ENCODE measurements at regions not wholly inside any gene's neighbourhood (a gene's known extent, or its start where the extent isn't known, plus 50 kb on each side); places are given as distances from the start of the nearest gene placed in this dataset.

- DNase-seq = no peak
Observed at GRCh38 chr20:10807013-10807412, 133.2 kb upstream of the JAG1 start.

- no peak for DNase-seq
Observed at GRCh38 chr20:10812759-10813327, 139.0 kb upstream of the JAG1 start.

- no peak for DNase-seq
Observed at GRCh38 chr20:10823585-10823984, 149.8 kb upstream of the JAG1 start.

GRCh38 chr20:10824750-10825500 is 151.1 kb upstream of the JAG1 start:
- DNase-seq = no peak

DNA sequence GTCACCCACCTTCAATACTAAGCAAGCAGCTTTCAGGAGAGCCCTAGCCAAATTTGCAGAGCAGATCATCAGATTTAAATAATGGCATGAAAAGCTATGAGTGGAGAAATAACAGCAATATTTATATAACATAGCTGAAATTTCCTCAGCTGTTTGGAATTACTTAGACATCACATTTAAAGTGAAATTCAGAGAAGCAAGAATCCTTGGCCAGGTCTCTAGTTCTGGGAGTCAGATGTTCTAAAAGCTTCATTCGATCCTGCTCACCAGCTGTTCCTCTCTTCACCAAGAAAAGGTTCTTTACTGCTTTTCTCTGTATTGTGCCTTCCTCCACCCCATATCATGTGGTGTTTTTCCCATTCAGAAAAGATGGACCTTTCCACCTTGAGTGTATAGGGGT is 152.3 kb upstream of the JAG1 start:
- DNase-seq = no peak

DNA sequence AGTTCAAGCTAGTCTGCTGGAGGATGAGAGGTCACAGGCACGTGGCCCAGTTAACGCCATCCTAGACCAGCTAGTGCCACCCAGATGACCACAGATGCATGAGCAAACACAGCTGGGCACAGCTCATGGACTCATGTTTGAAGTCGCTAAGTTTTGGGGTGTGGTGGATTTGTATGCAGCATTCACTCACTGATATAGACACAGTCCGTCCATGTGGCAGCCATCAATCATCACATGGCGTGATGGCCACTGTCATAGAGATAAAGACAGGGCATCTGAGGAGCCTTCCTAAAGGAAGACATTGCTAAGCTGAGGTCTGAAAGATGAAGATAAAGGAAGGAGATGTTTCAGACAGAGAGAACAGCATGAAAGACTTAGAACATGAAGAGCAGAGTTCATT is 154.4 kb upstream of the JAG1 start:
- DNase-seq = no peak

- DNase-seq = no peak
Observed at GRCh38 chr20:10832141-10832540, 158.3 kb upstream of the JAG1 start.

DNA sequence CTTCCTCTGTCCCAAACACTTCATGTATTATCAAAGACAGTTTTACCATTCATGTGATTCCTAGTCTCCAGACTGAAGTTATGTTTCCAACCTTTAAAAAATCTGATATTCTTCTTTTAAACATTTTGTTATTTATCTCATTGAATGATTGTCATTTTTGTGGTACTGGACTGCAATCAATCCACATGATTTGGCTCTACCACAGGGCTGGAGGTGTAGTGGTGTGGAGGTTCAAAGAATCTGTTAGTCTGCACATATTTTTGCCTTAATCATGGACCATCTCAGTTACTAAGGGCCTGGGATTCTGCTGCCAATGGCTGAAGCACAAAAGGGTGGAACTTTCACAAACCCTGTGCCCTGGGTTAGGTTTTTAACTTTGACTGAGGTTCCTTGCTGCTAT is 164.1 kb upstream of the JAG1 start:
- DNase-seq = no peak

- DNase-seq = no peak
Observed at GRCh38 chr20:10842116-10842515, 168.3 kb upstream of the JAG1 start.

- DNase-seq = no peak
Observed at GRCh38 chr20:10843146-10843711, 169.4 kb upstream of the JAG1 start.

DNA sequence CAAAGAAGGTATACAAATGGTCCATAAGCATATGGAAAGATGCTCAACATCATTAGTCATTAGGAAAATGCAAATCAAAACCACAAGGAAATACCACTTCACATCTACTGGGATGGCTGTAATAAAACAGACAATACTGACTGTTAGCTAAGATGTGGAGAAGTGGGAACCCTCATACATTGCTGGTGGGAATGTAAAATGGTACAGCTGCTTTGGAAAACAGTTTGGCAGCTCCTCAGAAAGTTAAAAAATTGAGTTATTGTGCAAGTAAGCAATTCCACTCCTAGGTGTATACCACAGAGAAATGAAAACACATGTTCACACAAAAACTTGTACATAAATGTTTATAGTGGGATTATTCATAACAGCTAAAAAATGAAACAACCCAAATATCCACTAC is 173.0 kb upstream of the JAG1 start:
- no peak for DNase-seq

DNA sequence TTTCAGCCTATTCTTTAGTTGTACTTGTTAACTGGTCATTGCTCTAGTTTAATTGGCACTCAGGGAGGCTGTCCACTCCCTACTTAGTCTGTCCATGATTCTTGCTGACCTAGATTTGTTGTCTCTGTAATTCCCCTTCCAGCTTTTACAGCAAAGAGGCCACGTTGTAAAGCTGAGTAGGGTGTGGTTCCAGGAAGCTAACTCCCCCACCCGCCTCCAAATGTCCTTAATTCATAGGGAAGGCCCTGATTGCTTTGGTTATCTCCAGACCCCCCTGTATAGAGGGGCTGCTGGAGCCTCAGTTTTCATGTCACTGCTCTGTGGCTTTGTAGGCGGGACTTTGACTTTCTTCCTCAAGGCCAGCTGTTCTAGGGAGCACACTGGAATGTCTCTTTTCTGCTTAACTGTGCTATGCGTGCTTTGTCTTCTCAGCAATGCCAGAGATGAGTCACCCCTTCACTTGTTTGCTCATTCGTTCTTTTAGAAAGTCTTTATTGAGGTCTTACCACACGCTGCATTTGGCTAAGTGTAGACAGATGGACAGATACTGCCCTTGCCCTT is 175.1 kb upstream of the JAG1 start:
- DNase-seq = no peak

DNA sequence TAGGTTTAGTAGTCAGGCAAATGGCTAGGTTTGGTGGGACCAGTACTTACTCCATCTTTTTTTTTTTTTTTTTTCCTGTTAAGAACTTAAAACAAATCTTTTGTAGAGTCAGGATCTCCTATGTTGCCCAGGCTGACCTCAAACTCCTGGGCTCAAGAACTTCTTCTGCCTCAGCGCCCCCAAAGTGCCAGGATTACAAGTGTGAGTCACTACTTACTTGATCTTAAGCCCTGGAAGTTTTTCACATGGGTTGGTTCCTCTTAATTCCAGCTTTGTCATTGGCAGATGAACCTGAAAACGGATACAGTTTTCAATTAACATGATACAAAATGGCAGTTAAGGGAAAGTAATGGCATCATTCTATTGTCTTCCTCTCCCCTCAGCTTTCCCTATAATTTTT is 179.4 kb upstream of the JAG1 start:
- DNase-seq = no peak

DNA sequence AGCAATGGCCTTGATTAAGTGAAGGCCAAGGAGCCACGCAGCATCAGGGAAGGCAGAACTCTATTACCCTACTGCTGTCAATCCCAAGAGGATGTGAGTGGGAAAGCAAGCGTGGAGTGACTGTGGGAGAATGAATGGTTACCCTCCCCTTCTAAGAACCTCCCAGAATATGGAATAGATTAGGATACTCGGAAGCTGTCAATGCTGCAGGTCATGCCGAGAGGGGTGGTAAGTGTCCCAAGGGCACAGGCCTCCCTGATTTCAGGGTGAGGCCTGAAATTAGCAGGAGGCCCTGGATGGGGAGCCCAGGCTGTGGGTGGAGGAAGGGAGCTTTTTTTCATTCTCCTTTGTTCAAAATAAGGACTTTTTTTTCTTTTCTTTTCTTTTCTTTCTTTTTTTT is 179.9 kb upstream of the JAG1 start:
- no peak for DNase-seq

- no peak for DNase-seq
Observed at GRCh38 chr20:10854976-10855375, 181.2 kb upstream of the JAG1 start.

GRCh38 chr20:10855778-10856177 is 182.0 kb upstream of the JAG1 start:
- DNase-seq = no peak

GRCh38 chr20:10856237-10857015 is 182.6 kb upstream of the JAG1 start:
- no peak for DNase-seq

DNA sequence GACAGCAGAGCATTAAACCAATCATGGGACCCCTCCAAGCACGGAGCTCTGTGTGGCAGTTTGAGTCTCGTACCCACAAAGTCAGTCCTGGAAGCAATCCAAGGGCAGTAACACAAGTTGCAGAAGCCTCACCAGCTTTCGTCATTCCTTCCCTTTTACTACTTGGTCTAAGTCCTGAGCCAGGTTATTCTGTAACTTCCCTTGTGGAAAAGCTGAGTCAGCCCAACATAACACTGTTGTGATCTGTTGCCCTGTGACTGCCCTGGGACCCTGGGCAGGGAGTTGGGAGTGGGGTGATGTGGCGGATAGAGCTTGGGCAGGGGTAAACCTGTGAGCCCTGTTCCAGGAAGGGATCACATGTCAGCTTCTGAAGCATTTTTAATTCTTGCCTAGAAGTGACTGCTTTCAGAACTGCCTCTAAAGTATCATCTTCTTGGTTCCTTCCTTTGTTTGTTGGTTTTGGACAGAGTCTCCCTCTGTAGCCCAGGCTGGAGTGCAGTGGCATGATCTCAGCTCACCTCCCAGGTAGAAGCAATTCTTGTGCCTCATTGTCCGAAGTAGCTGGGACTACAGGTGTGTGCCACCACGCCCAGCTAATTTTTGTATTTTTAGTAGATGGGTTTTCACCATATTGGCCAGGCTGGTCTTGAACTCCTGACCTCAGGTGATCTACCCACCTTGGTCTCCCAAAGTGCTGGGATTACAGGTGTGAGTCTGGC is 183.7 kb upstream of the JAG1 start:
- no peak for DNase-seq

DNA sequence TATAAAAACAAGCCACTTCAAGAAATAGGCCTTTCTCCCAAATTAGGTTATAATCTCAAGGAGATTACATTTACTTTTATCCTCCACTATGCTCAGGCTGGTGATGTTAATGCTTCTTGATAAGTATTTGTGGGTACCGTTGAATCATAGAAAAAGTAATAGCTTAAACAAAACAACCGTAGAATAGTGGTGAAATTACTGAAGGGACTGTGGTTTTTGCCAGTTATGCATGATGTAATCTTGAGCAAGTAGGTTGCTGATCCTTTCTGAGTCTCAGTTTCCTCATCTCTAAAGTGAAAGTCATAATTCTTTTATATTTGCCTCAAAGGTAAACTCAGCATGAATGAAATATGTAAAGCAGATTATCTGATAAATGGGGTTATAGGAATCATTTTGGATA is 187.3 kb upstream of the JAG1 start:
- no peak for DNase-seq

- DNase-seq = no peak
Observed at GRCh38 chr20:10861619-10862018, 187.8 kb upstream of the JAG1 start.

- DNase-seq = no peak
Observed at GRCh38 chr20:10863337-10864060, 189.7 kb upstream of the JAG1 start.

DNA sequence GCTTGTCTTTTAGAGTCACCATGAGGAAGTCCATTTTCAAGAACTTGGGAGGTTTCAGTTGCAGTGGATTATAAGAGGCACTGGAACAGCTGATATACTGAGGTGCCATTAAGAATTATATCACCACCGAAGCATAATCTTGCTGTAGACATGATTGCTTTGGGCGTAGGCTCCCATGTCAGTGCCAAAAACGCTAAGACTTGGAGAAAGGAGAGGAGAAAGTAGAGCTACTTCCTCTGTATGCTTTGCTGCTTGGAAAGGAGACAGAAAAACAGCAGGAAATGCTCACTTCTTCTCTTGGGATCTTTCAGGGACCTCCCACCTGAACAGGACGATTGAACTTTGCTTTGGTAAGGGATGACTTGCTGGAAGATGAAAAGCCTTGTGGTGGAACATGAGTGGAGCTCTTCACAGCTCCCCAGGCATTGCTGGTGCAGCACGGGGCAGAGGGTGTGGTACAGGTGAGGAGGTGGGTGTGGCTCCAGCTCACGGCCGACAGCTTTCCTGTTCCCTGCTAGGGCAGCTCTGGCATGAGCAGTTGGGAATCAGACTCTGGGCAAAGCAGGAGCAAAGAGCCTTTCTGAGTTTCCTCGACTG is 190.4 kb upstream of the JAG1 start:
- DNase-seq = no peak

Measured in NCI-H2029 treated with DMSO at 0.1 percent for 48 hours (cell line).